K562 (cell line): ENCODE measurements at regions not wholly inside any gene's neighbourhood (a gene's known extent, or its start where the extent isn't known, plus 50 kb on each side); places are given as distances from the start of the nearest gene placed in this dataset.

ENCODE experiments used
- ATAC-seq: fragments of 200-7000 bp; cut with Tn5 transposase; 3 replicates; pipeline ENCODE4 v1.9.1; 2020; ENCODE audit warnings: moderate library complexity
- BruUV-seq: library from RNA; stranded (reverse); fragments of 400-500 nt; replicated peaks from 2 replicates; lab custom pipeline; 2021; lab: Mats Ljungman, UMichigan
- CTCF ChIA-PET: fragments of 300-600 bp; formaldehyde crosslinking; extraction: SDS; loops from one replicate; lab custom pipeline; 2021; ENCODE audit warnings: low intra/inter-chr PET ratio; lab: Yijun Ruan, JAX
- POLR2A ChIA-PET: fragments of 300-600, 350-650 bp; sonication (Branson Sonifier 250); formaldehyde crosslinking; extraction: SDS; loops from one replicate; lab custom pipeline; 2021; ENCODE audit warnings: antibody characterized with exemption, inconsistent platforms; lab: Yijun Ruan, JAX
- DNase-seq, 4 experiments: peaks; one replicate each; pipeline versions ENCODE4 v3.0.0 to v3.0.0-alpha.2; 2011 to 2018; ENCODE audit warnings: low spot score in 3 of 4, mixed read lengths in 3 of 4; ENCODE audit errors: extremely low read depth in 1 of 4
- FAIRE-seq: peaks from 2 replicates; lab custom pipeline; 2011; peaks lifted over from hg19 to GRCh38; lab: Jason Lieb, UNC
- H2AFZ ChIP-seq: 2 replicates; pipeline ENCODE4 v1.6.0; 2011; ENCODE audit warnings: low read depth, low read length, control low read depth, inconsistent platforms
- H3K27ac ChIP-seq: fragments of 200-600 bp; 3 replicates; pipeline ENCODE4 v1.8.0; 2011; ENCODE audit warnings: low read depth, mild to moderate bottlenecking, control low read depth, inconsistent platforms, low read length, moderate library complexity, mixed read lengths; ENCODE audit errors: extremely low read depth
- H3K27me3 ChIP-seq, 2 experiments: fragments of 300-600 bp in 1 of 2; 2 replicates in 1 of 2; 3 replicates in 1 of 2; pipeline versions ENCODE4 v1.6.0 to v1.8.0; 2011; ENCODE audit warnings: inconsistent platforms in 2 of 2, low read length in 2 of 2, mild to moderate bottlenecking in 1 of 2, mixed read lengths in 1 of 2, moderate library complexity in 1 of 2; ENCODE audit not compliant: control insufficient read depth in 2 of 2, insufficient read depth in 2 of 2
- H3K36me3 ChIP-seq: fragments of 300-600 bp; 3 replicates; pipeline ENCODE4 v1.8.0; 2011; ENCODE audit warnings: mild to moderate bottlenecking, low read length, inconsistent platforms; ENCODE audit not compliant: control insufficient read depth, insufficient read depth
- H3K4me1 ChIP-seq, 2 experiments: fragments of 200-600 bp in 1 of 2; replicated peaks in 1 of 2; 2 replicates in 1 of 2; 3 replicates in 1 of 2; pipeline versions ENCODE4 v1.5.1 to v1.8.0; 2011; ENCODE audit warnings: inconsistent platforms in 2 of 2, low read length in 2 of 2, mild to moderate bottlenecking in 1 of 2, mixed read lengths in 1 of 2, moderate library complexity in 1 of 2; ENCODE audit not compliant: control insufficient read depth in 2 of 2, insufficient read depth in 2 of 2
- H3K4me2 ChIP-seq: 2 replicates; pipeline ENCODE4 v1.6.1; 2011; ENCODE audit warnings: low read length, control low read depth, inconsistent platforms, mixed read lengths; ENCODE audit not compliant: insufficient read depth
- H3K4me3 ChIP-seq: fragments of 200-600 bp; sonication (generic), shearing (Covaris generic); 2 replicates; pipeline ENCODE4 v1.5.1; 2016; ENCODE audit warnings: control low read depth, inconsistent platforms
- H3K79me2 ChIP-seq: fragments of 200-600 bp; 3 replicates; pipeline ENCODE4 v1.8.0; 2011; ENCODE audit warnings: low read length, inconsistent platforms; ENCODE audit not compliant: control insufficient read depth, insufficient read depth
- H3K9ac ChIP-seq, 2 experiments: 2 replicates each; pipeline versions ENCODE4 v1.6.0 to v1.6.1; 2011; ENCODE audit warnings: low read depth in 2 of 2, low read length in 2 of 2, control low read depth in 1 of 2, inconsistent platforms in 1 of 2, mild to moderate bottlenecking in 1 of 2, mixed read lengths in 1 of 2; ENCODE audit not compliant: insufficient read depth in 1 of 2
- H3K9me1 ChIP-seq: one replicate; pipeline ENCODE4 v1.6.0; 2011; ENCODE audit warnings: inconsistent platforms, mild to moderate bottlenecking, low read length, moderate library complexity; ENCODE audit not compliant: control insufficient read depth, insufficient read depth
- H3K9me3 ChIP-seq: replicated peaks from 2 replicates; pipeline ENCODE4 v1.5.1; 2011; ENCODE audit warnings: low read depth, low read length, inconsistent platforms; ENCODE audit not compliant: control insufficient read depth, insufficient read depth
- H4K20me1 ChIP-seq: replicated peaks from 2 replicates; pipeline ENCODE4 v1.6.1; 2011; ENCODE audit warnings: low read length, inconsistent platforms, mixed read lengths; ENCODE audit not compliant: control insufficient read depth, insufficient read depth
- DACH1 ChIP-seq: fragments of 450-650 bp; IDR thresholded peaks from 2 replicates; pipeline ENCODE4 v1.6.1; 2018; ENCODE audit not compliant: partially characterized antibody
- ETV6 ChIP-seq, 3 experiments: fragments of 150-350 bp in 1 of 3; sonication (generic) in 1 of 3; formaldehyde crosslinking in 1 of 3; IDR thresholded peaks; 2 replicates each; pipeline versions ENCODE4 v1.6.1 to v1.8.0; 2014 to 2022; ENCODE audit warnings: borderline replicate concordance in 2 of 3, low read depth in 2 of 3, antibody characterized with exemption in 1 of 3, low read length in 1 of 3, mild to moderate bottlenecking in 1 of 3, missing genetic modification reagents in 1 of 3
- FUS ChIP-seq: fragments of 200-400 bp; formaldehyde crosslinking; optimal IDR thresholded peaks from 2 replicates; pipeline ENCODE3; 2017; ENCODE audit warnings: low read depth, low read length
- TRIM24 ChIP-seq, 2 experiments: fragments of 450-650 bp; IDR thresholded peaks; 2 replicates each; pipeline ENCODE4 v1.6.1; 2016
- ZNF212 ChIP-seq: fragments of 450-650 bp; formaldehyde crosslinking; IDR thresholded peaks from 2 replicates; pipeline ENCODE4 v1.4.0; 2020; ENCODE audit warnings: mild to moderate bottlenecking
- ZNF655 ChIP-seq: fragments of 250-450 bp; sonication (Bioruptor Pico); IDR thresholded peaks from 2 replicates; pipeline ENCODE4 v1.5.0; 2021
- WGBS: fragments of 100-300 bp; shearing (Covaris generic); methylation state at CpG from one replicate; pipeline ENCODE4 v1.1.6; 2016; ENCODE audit warnings: low coverage, mixed read lengths; ENCODE audit not compliant: insufficient coverage; ENCODE audit errors: missing lambda C conversion rate; 5-methylcytosine and 5-hydroxymethylcytosine counted together
- in situ Hi-C: fragments of 300-500 bp; cut with MboI; formaldehyde crosslinking; loops from 4 replicates; pipeline ENCODE4 v1.15.0; 2018; ENCODE audit warnings: inconsistent platforms, mixed read lengths
- intact Hi-C: fragments of 100-400 bp; cut with micrococcal nuclease; formaldehyde crosslinking; loops from 2 replicates; pipeline ENCODE4 v1.14.2; 2022

GRCh38 chr3:168807448-168807847, 711.7 kb upstream of the GOLIM4 start:
- no peak overlapping the region for H2AFZ ChIP-seq
- no peaks in the 10 kb centered on the region for H3K9me3 ChIP-seq
- no TSS peak for BruUV-seq
- POLR2A ChIA-PET: no interaction called here
- no peaks in the 10 kb centered on the region for H3K4me1 ChIP-seq
- no peak for DNase-seq
- no peak for FAIRE-seq
- WGBS: 0% methylated on average over 4 of the region's 4 CpGs
- intact Hi-C loops: no loop called here
- H3K4me2 ChIP-seq: no peak overlapping the region
- no peaks in the 10 kb centered on the region for H3K27me3 ChIP-seq
- no peaks in the 10 kb centered on the region for H4K20me1 ChIP-seq
- no peaks in the 10 kb centered on the region for H3K9me1 ChIP-seq
- H3K27ac ChIP-seq: no peak overlapping the region
- H3K9ac ChIP-seq: no peak overlapping the region
- ATAC-seq: no peak
- H3K79me2 ChIP-seq: no peaks in the 10 kb centered on the region
- no peaks in the 10 kb centered on the region for H3K36me3 ChIP-seq
- no peak overlapping the region for H3K4me3 ChIP-seq
- no peak for TF ChIP-seq FUS
- TF ChIP-seq ZNF655 (CRISPR knock-in tag): no peak
- no peak for TF ChIP-seq DACH1
- no peak for TF ChIP-seq ETV6 (IDR thresholded peaks at IDR 0.05; ENCODE audit: borderline replicate concordance in 1 of 2, low read depth in 2 of 2, low read length in 1 of 2)
- TF ChIP-seq ETV6 (CRISPR knock-in tag; IDR thresholded peaks at IDR 0.05; ENCODE audit: borderline replicate concordance): no peak
- TF ChIP-seq TRIM24 (IDR thresholded peaks at IDR 0.05): no peak
- no peak for TF ChIP-seq ZNF212 (CRISPR knock-in tag)
- in situ Hi-C loops: no loop called here
- CTCF ChIA-PET: no interaction called here
